ENCODE measurements at regions not wholly inside any gene's neighbourhood (a gene's known extent, or its start where the extent isn't known, plus 50 kb on each side); places are given as distances from the start of the nearest gene placed in this dataset.

DNA sequence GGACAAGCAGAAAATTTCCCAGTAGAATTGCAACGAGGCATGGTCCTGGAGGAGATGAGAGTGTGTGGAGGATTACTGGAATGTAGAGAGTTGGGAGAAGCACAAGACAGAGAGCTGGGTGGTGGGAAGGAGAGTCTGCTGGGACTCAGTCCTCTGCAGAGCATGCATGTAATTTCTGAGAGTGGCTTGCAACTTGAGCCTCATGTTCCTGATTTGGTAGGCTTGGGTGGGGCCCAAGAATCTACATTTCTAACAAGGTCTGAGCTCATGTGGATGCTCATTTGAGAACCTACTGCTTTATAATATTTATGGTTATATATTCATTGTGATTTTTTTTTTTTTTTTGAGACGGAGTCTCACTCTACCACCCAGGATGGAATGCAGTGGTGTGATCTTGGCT lies 317.9 kb upstream of the COBL start:
- no TSS peak for BruUV-seq (replicated peaks)
- Mint-ChIP-seq H3K27ac (ENCODE audit: unreplicated experiment) (no peak overlapping the region), H3K27me3 (ENCODE audit: unreplicated experiment) (peaks cover 61% of the 10 kb centered on the region), H3K4me1 (ENCODE audit: low read depth, unreplicated experiment) (no peaks in the 10 kb centered on the region), H3K9me3 (ENCODE audit: low read depth, unreplicated experiment) (no peaks in the 10 kb centered on the region), H3K36me3 (ENCODE audit: insufficient read depth, unreplicated experiment) (no peaks in the 10 kb centered on the region), H3K4me3 (ENCODE audit: low read depth, unreplicated experiment) (no peak overlapping the region)
- TF ChIP-seq, protein P1, sequence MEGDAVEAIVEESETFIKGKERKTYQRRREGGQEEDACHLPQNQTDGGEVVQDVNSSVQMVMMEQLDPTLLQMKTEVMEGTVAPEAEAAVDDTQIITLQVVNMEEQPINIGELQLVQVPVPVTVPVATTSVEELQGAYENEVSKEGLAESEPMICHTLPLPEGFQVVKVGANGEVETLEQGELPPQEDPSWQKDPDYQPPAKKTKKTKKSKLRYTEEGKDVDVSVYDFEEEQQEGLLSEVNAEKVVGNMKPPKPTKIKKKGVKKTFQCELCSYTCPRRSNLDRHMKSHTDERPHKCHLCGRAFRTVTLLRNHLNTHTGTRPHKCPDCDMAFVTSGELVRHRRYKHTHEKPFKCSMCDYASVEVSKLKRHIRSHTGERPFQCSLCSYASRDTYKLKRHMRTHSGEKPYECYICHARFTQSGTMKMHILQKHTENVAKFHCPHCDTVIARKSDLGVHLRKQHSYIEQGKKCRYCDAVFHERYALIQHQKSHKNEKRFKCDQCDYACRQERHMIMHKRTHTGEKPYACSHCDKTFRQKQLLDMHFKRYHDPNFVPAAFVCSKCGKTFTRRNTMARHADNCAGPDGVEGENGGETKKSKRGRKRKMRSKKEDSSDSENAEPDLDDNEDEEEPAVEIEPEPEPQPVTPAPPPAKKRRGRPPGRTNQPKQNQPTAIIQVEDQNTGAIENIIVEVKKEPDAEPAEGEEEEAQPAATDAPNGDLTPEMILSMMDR (IDR thresholded peaks at IDR 0.05; ENCODE audit: unreplicated experiment): no peak
- CTCF ChIA-PET: no interaction called here
- DNase-seq: no peak
- intact Hi-C loops (cut with micrococcal nuclease; ENCODE audit: unreplicated experiment): no loop called here

DNA sequence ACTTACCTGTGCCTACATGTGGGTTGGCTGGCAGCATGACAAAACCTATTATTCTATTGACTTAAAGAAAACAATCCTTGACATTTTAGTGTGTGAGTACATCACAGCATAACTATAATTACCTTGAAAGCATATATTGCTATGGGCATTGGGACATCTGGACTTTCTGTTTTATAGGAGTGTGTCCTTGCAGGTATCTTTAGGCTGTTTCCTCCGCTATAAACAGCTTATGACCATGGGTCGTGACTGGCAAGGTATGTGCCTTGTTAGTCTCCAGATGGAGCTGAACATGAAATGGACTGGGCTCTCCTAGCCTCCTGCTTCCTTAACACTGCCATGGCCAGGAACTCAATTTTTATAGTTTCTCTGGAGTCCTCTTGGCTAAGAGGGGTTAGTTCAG lies 317.4 kb upstream of the COBL start:
- Mint-ChIP-seq H3K4me1 (ENCODE audit: low read depth, unreplicated experiment) (no peaks in the 10 kb centered on the region), H3K27me3 (ENCODE audit: unreplicated experiment) (peaks cover 56% of the 10 kb centered on the region), H3K36me3 (ENCODE audit: insufficient read depth, unreplicated experiment) (no peaks in the 10 kb centered on the region), H3K27ac (ENCODE audit: unreplicated experiment) (no peak overlapping the region), H3K9me3 (ENCODE audit: low read depth, unreplicated experiment) (no peaks in the 10 kb centered on the region), H3K4me3 (ENCODE audit: low read depth, unreplicated experiment) (no peak overlapping the region)
- TF ChIP-seq, protein P1 (IDR thresholded peaks at IDR 0.05; ENCODE audit: unreplicated experiment): no peak
- DNase-seq: no peak
- no TSS peak for BruUV-seq (replicated peaks)
- intact Hi-C loops (cut with micrococcal nuclease; ENCODE audit: unreplicated experiment): no loop called here
- CTCF ChIA-PET: no interaction called here

DNA sequence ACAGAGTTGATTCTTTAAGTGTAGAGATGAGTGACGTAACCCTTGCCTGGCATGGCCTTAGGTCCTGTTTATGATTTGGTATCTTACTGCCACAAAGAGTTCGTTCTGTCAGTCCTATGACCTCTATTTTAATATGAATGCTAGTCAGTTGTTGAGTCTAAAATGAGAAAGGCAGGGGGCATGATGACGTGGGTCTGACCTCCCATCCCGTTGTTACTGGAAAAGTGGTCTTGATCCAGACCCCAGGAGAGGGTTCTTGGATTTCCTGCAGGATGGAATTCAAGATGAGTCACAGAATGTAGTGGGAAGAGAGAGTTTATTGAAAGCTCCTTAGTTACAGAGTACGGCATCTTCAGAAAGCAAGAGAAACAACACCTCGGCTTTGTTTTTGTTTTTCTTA lies 317.0 kb upstream of the COBL start:
- no TSS peak for BruUV-seq (replicated peaks)
- Mint-ChIP-seq H3K9me3 (ENCODE audit: low read depth, unreplicated experiment) (no peaks in the 10 kb centered on the region), H3K4me1 (ENCODE audit: low read depth, unreplicated experiment) (no peaks in the 10 kb centered on the region), H3K27ac (ENCODE audit: unreplicated experiment) (no peak overlapping the region), H3K4me3 (ENCODE audit: low read depth, unreplicated experiment) (no peak overlapping the region), H3K27me3 (ENCODE audit: unreplicated experiment) (peaks cover 51% of the 10 kb centered on the region), H3K36me3 (ENCODE audit: insufficient read depth, unreplicated experiment) (no peaks in the 10 kb centered on the region)
- intact Hi-C loops (cut with micrococcal nuclease; ENCODE audit: unreplicated experiment): no loop called here
- CTCF ChIA-PET: no interaction called here
- TF ChIP-seq, protein P1 (IDR thresholded peaks at IDR 0.05; ENCODE audit: unreplicated experiment): no peak
- DNase-seq: no peak

DNA sequence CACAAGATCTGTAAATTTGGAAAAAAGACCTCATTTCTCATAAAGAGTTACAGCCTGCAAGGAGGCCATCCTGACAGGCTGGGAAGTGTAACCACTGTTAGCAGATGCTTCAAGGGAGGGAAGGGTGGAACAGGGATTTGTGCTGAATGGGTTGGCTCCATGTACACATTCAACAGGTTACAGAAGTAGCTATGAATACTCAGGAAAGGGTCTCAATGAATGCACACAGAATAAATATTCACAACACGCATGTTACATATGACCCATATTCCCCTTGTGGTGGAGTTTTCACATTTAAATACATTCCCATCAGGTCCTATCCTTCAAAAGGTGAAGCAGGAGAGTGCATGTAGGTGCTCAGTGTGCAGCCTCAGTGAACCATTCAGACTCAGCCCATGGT lies 316.4 kb upstream of the COBL start:
- TF ChIP-seq, protein P1 (IDR thresholded peaks at IDR 0.05; ENCODE audit: unreplicated experiment): no peak
- Mint-ChIP-seq H3K27ac (ENCODE audit: unreplicated experiment) (no peak overlapping the region), H3K27me3 (ENCODE audit: unreplicated experiment) (peaks cover 46% of the 10 kb centered on the region), H3K9me3 (ENCODE audit: low read depth, unreplicated experiment) (no peaks in the 10 kb centered on the region), H3K36me3 (ENCODE audit: insufficient read depth, unreplicated experiment) (no peaks in the 10 kb centered on the region), H3K4me1 (ENCODE audit: low read depth, unreplicated experiment) (no peaks in the 10 kb centered on the region), H3K4me3 (ENCODE audit: low read depth, unreplicated experiment) (no peak overlapping the region)
- DNase-seq: no peak
- no TSS peak for BruUV-seq (replicated peaks)
- CTCF ChIA-PET: interaction anchor here (0.7 kb wide), 1 partner anchor 305 kb away, joined by 3 read pairs; no protein-coding TSS in a partner anchor
- intact Hi-C loops (cut with micrococcal nuclease; ENCODE audit: unreplicated experiment): no loop called here

DNA sequence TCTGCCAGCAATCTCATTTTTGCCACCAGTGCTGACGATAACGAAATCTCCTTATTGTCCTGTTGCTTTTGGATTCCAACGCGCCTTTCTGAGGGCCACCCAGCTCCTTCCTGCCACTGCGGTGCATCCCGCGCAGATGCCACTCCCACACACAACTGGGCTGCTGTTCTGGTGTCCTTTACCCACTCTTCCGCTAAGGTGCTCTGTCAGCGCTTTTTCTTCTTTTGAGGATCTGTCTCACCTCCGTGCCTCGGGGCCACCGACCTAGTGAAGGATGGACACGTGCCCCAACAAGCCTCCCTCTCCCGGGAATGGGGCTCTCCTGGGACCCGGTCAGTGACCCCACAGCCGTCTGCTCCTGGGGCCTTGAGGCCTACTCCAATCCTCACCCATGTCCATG lies 314.3 kb upstream of the COBL start:
- Mint-ChIP-seq H3K27ac (ENCODE audit: unreplicated experiment) (no peak overlapping the region), H3K4me1 (ENCODE audit: low read depth, unreplicated experiment) (no peaks in the 10 kb centered on the region), H3K9me3 (ENCODE audit: low read depth, unreplicated experiment) (no peaks in the 10 kb centered on the region), H3K4me3 (ENCODE audit: low read depth, unreplicated experiment) (no peak overlapping the region), H3K27me3 (ENCODE audit: unreplicated experiment) (peaks cover 35% of the 10 kb centered on the region), H3K36me3 (ENCODE audit: insufficient read depth, unreplicated experiment) (no peaks in the 10 kb centered on the region)
- TF ChIP-seq, protein P1 (IDR thresholded peaks at IDR 0.05; ENCODE audit: unreplicated experiment): no peak
- intact Hi-C loops (cut with micrococcal nuclease; ENCODE audit: unreplicated experiment): no loop called here
- CTCF ChIA-PET: no interaction called here
- DNase-seq: no peak
- no TSS peak for BruUV-seq (replicated peaks)

Data from Calu3 (cell line).